Heart right ventricle (tissue), 16 donors: ENCODE measurements at regions not wholly inside any gene's neighbourhood (a gene's known extent, or its start where the extent isn't known, plus 50 kb on each side); places are given as distances from the start of the nearest gene placed in this dataset.
"Not testable (repeated sequence)": the region's sequence is repeated elsewhere in the genome, so short reads cannot be mapped to it uniquely, and the experiment has no call there.

Source experiments
- ATAC-seq, 8 donors: fragments of 200-7000 bp; cut with Tn5 transposase; one replicate each; pipeline ENCODE4 v1.9.1; 2020; ENCODE audit warnings: mild to moderate bottlenecking in 8 of 8, moderate library complexity in 8 of 8, moderate number of reproducible peaks in 1 of 8
- DNase-seq, 2 donors: peaks; one replicate each; pipeline ENCODE4 v3.0.0-alpha.2; 2020
- H3K27ac ChIP-seq, 10 donors: fragments of 200-600 bp; sonication (generic) in 2 of 10; one replicate each; pipeline versions ENCODE4 v1.5.0 to v1.8.0; 2020 to 2022; ENCODE audit warnings: mild to moderate bottlenecking in 3 of 10
- H3K27me3 ChIP-seq, 7 donors: fragments of 200-600 bp; one replicate each; pipeline ENCODE4 v1.8.0; 2021 to 2022; ENCODE audit warnings: mild to moderate bottlenecking in 2 of 7
- H3K36me3 ChIP-seq, 9 donors: fragments of 200-600 bp; sonication (generic) in 1 of 9; one replicate each; pipeline versions ENCODE4 v1.5.0 to v1.8.0; 2020 to 2022; ENCODE audit warnings: mild to moderate bottlenecking in 2 of 9
- H3K4me1 ChIP-seq, 9 donors: fragments of 200-600 bp; sonication (generic) in 1 of 9; one replicate each; pipeline versions ENCODE4 v1.5.0 to v1.8.0; 2020 to 2022; ENCODE audit warnings: mild to moderate bottlenecking in 4 of 9
- H3K4me3 ChIP-seq, 10 donors: fragments of 200-600 bp; sonication (generic) in 2 of 10; one replicate each; pipeline versions ENCODE4 v1.5.0 to v1.8.0; 2020 to 2022; ENCODE audit warnings: mild to moderate bottlenecking in 7 of 10, moderate library complexity in 2 of 10
- H3K9me3 ChIP-seq, 11 donors: fragments of 200-600 bp in 10 of 11; sonication (generic) in 2 of 11; one replicate each; pipeline versions ENCODE4 v1.5.0 to v1.8.0; 2013 to 2022; ENCODE audit warnings: mild to moderate bottlenecking in 2 of 11, control low read depth in 1 of 11, moderate library complexity in 1 of 11
- WGBS, 2 donors: extraction: QIAGEN DNeasy Blood & Tissue Kit; methylation state at CpG; one replicate each; pipeline ENCODE4 v1.1.7; 2013; ENCODE audit warnings: inconsistent platforms in 1 of 2; 5-methylcytosine and 5-hydroxymethylcytosine counted together
- intact Hi-C, 10 donors: fragments of 100-400 bp; cut with DNase I; formaldehyde crosslinking; loops; one replicate each; pipeline versions ENCODE4 v1.11.1 to v1.14.2; 2022
- donor health status: Arrhythmogenic right ventricular cardiomyopathy.
- donor health status: ischemic (EF 13 %, LVEDD 7.1; RV severe dilation, severe dysfunction).
- donor health status: healthy with polysubstance abuse.
- donor health status: DM: no; HTN: yes; CAD: no.
- donor health status: DM: no; HTN: no; CAD: no.
- donor health status: ischemic (EF 25% LVEDD 6.9; RV normal size, moderate dysfunction).
- donor health status: ischemic (EF 25% LVEDD 5.7; RV mildly dilated, moderate dysfunction).
- donor health status: healthy.
- donor health status: DM: yes; HTN: yes; CAD: no.
- donor health status: Ischemic cardiomyopathy.
- donor health status: ischemic (EF 35%, LVEDD 5.7; RV mildly dilated, moderate dysfunction).
- donor health status: nonischemic (EF 11% LVEDD 7.7; RV severe dilation, severe dysfunction).
- donor health status: DM: yes; HTN: yes; CAD: no.
- donor health status: PGD.
- donor health status: ischemic (EF 29% LVEDD 5.4; RV normal size, mild dysfunction).
- donor health status: nonischemic (EF 23%, LVEDD 6.1; RV moderate dilation, normal function).

DNA sequence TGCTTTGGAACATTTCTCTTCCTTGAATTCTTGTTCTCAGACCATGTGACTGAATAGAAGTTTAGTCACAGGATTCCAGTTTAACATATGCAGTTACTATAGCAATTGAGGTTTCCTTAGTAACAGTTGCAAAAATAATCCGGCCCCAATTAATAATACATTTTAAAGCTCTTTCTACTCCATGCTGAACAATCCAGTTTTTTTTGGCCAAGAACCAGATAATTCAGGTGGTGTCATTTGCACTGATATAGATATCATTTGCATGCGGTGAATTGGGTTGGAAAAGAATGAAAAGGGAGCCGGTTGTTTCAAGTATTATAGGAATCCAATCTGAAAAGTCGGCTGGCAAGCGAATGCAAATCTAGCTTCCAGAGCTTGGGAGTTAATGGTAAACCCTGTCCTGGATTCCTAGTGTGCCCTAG is 3073.1 kb downstream of the RPIA start:
- H3K27ac ChIP-seq, H3K4me1 ChIP-seq, ATAC-seq, intact Hi-C loops, DNase-seq, H3K9me3 ChIP-seq, H3K36me3 ChIP-seq, H3K4me3 ChIP-seq: not testable (repeated sequence)
- 42 to 43% methylated on average over 5 of the region's 5 CpGs for WGBS, 2 donors
- H3K27me3 ChIP-seq, result peaks cover 0 to 17% (median 5%) of the 10 kb centered on the region in 7 donors

DNA sequence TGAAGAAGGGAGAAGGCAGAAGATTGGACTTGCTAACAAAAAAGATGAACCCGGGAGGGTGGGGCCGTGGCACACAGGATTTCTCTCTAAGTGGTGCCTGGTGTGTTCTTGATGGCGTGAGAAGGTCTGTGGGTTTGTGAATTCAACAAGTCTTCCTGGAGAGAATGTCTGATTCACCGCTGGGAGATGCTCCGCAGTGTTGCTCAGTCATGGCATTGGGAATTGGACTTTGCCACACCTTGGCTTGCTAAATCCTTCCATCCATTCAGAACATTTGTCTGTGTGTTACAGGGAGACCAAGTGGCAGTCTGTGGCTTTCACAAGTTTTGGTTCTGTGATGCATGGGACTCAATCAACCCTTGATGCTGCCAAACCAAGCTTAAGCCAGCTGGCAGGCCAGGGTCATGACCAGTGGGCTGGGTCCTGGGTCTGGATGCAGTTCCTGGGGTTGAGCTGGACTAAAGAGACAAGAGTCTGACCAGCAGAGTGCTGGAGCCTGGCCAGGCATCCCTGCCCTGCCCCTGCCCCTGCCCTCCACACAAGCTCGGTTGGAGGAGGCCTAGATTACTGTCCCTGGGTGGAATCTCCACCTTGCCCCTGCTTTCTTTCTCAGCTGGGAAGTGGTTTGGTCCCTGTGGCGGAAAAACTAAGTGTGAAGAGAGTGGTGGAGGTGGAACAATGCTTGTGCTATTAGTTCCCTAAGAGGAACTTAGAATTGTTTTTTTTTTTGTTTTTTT is 3073.7 kb downstream of the RPIA start:
- H3K27me3 ChIP-seq, result peaks cover 0 to 17% (median 5%) of the 10 kb centered on the region in 7 donors
- H3K9me3 ChIP-seq, H3K4me3 ChIP-seq, H3K36me3 ChIP-seq, DNase-seq, ATAC-seq, H3K27ac ChIP-seq, intact Hi-C loops, H3K4me1 ChIP-seq: not testable (repeated sequence)
- WGBS, 2 donors, result 77 to 82% methylated on average over 4 of the region's 7 CpGs

GRCh38 chr2:91766349-91767048 is 3075.0 kb downstream of the RPIA start:
- peak in 7 of 8 donors; percentile 24 to 81 (median 52) for ATAC-seq
- H3K27ac ChIP-seq, H3K9me3 ChIP-seq, H3K4me3 ChIP-seq, H3K36me3 ChIP-seq, DNase-seq, intact Hi-C loops, H3K4me1 ChIP-seq: not testable (repeated sequence)
- H3K27me3 ChIP-seq, result peaks cover 0 to 10% (median 0%) of the 10 kb centered on the region in 7 donors
- 56 to 70% methylated on average over 9 of the region's 9 CpGs for WGBS, 2 donors

DNA sequence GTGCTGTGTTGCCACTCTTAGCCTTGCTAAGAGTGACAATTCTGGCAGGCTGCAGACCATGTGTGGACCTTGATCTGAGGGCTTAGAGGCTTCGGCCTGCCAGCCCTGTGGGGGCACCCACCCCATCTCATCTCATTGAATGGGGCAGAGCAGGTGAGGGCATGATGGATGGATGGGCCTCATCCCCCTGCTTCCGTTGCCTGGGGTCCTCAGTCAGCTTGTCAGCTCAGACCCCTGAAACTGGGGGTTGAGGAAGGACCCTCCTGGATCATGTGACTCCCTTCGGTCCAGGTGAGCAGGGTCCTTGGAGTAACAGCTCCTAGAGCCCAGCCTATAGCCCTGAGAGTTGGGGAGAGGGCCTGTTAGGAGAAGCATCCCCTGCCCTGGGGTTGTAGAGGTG is 3076.8 kb downstream of the RPIA start:
- DNase-seq, H3K27me3 ChIP-seq, ATAC-seq, intact Hi-C loops, H3K27ac ChIP-seq, H3K4me3 ChIP-seq, H3K4me1 ChIP-seq, H3K9me3 ChIP-seq, H3K36me3 ChIP-seq: not testable (repeated sequence)
- WGBS, 2 donors, result 71 to 95% methylated on average over 3 of the region's 3 CpGs

- H3K4me1 ChIP-seq, ATAC-seq, H3K4me3 ChIP-seq, intact Hi-C loops, H3K9me3 ChIP-seq, H3K27ac ChIP-seq, DNase-seq, H3K27me3 ChIP-seq, H3K36me3 ChIP-seq: not testable (repeated sequence)
- 65 to 72% methylated on average over 8 to 9 of the region's 9 CpGs for WGBS, 2 donors
Measured at GRCh38 chr2:91768997-91769396, 3077.5 kb downstream of the RPIA start.

GRCh38 chr2:91770046-91770575 is 3078.6 kb downstream of the RPIA start:
- H3K27ac ChIP-seq, DNase-seq, ATAC-seq, H3K36me3 ChIP-seq, H3K4me1 ChIP-seq, intact Hi-C loops, H3K27me3 ChIP-seq, H3K4me3 ChIP-seq, H3K9me3 ChIP-seq: not testable (repeated sequence)
- WGBS, 2 donors, result 37 to 57% methylated on average over 7 to 8 of the region's 8 CpGs

- intact Hi-C loops, H3K27me3 ChIP-seq, H3K4me3 ChIP-seq, DNase-seq, H3K9me3 ChIP-seq, H3K36me3 ChIP-seq, H3K4me1 ChIP-seq, H3K27ac ChIP-seq: not testable (repeated sequence)
- 69 to 74% methylated on average over 4 of the region's 4 CpGs for WGBS, 2 donors
- ATAC-seq, result peak in 1 of 8 donors; percentile 34
Measured at GRCh38 chr2:91771604-91772003, 3080.1 kb downstream of the RPIA start.

DNA sequence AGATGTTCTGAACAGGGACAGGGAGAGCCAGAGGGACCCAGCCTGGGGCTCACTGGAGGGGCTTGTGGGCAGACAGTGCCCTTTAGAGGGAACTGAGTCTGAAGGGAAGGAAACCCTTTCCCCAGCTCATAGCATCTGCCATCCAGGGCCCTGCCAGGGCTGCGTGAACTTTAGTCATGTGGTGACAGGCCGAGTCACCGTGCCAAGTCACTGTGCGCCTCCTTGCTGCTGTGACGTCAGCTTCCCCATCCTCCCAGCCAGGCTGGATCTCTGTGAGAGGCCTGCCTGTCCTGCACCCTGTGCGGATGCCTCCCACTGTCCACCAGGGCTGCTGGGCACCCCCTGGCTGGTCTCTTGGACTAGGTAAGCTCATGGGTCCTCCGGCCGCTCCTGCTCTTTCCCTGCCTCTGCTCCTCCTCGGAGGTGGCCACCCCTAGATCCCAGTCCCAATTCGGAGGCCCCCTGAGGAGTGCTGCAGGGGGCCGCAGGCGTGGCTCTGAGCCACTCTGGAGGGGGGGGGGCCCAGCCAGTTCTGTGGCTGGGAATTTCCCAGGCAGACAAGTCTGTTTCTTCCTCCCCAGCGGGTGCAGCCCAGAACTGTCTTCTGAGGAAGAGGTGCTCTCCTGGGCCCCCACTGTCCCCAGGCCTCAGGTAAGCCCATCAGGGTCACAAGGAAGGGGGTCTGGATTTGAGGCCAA is 3080.9 kb downstream of the RPIA start:
- ATAC-seq, result peak in 2 of 8 donors; percentile 9 to 10
- H3K36me3 ChIP-seq, H3K27me3 ChIP-seq, intact Hi-C loops, H3K4me1 ChIP-seq, H3K27ac ChIP-seq, H3K4me3 ChIP-seq, H3K9me3 ChIP-seq, DNase-seq: not testable (repeated sequence)
- WGBS, 2 donors, result 79 to 83% methylated on average over 12 of the region's 13 CpGs

DNA sequence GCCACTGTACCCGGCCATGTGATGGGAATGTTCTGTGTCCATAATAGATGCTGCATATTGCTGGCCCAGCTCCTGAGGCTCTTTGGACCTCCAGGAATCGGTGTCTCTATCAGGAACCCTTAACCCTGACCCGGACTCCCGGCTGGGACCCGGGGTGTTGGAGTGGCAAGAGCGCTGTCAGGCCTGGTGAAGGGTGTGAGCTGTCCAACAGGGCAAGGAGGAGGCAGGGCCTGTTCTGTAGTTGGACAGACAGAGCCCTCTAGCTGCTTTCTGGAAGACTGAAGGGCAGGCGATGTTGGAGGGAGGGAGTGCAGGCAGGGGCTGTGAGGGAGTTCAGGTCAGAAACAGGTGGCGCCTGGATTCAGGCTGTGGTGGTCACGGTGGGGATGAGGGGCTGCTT is 3082.3 kb downstream of the RPIA start:
- H3K4me3 ChIP-seq, H3K36me3 ChIP-seq, H3K4me1 ChIP-seq, H3K9me3 ChIP-seq, DNase-seq, H3K27me3 ChIP-seq, ATAC-seq, intact Hi-C loops, H3K27ac ChIP-seq: not testable (repeated sequence)
- 77 to 79% methylated on average over 5 to 6 of the region's 9 CpGs for WGBS, 2 donors

DNA sequence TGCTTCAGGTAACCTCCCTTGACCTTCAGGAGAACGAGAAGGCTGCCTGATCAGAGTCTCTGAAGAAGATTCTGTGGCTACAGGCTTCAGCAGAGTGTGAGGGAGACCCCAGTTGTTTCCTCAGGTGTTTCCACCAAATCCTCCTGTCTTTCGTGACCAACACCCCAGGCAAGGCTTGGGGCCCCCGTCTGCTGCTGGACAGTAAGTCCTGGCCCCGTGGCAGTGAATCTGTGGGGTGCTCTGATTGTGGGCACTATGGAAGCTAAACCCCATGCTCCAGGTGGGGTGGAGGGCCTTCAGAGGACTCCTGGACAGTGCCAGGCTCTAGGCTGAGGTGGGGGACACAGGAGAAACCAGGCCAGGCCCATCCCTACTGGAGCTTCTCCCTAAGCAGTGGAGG is 3083.7 kb downstream of the RPIA start:
- H3K27me3 ChIP-seq, ATAC-seq, intact Hi-C loops, H3K9me3 ChIP-seq, H3K27ac ChIP-seq, H3K36me3 ChIP-seq, H3K4me3 ChIP-seq, DNase-seq, H3K4me1 ChIP-seq: not testable (repeated sequence)
- 75 to 80% methylated on average over 4 of the region's 4 CpGs for WGBS, 2 donors

- H3K36me3 ChIP-seq, intact Hi-C loops, ATAC-seq, H3K4me1 ChIP-seq, DNase-seq, H3K4me3 ChIP-seq, H3K27ac ChIP-seq: not testable (repeated sequence)
- peaks cover 0 to 10% (median 0%) of the 10 kb centered on the region in 11 donors for H3K9me3 ChIP-seq
- 79 to 92% methylated on average over 10 to 14 of the region's 14 CpGs for WGBS, 2 donors
- peaks cover 0 to 35% (median 9%) of the 10 kb centered on the region in 7 donors for H3K27me3 ChIP-seq
Measured at GRCh38 chr2:91780324-91780723, 3088.9 kb downstream of the RPIA start.
